ENCODE measurements at regions not wholly inside any gene's neighbourhood (a gene's known extent, or its start where the extent isn't known, plus 50 kb on each side); places are given as distances from the start of the nearest gene placed in this dataset.

DNA sequence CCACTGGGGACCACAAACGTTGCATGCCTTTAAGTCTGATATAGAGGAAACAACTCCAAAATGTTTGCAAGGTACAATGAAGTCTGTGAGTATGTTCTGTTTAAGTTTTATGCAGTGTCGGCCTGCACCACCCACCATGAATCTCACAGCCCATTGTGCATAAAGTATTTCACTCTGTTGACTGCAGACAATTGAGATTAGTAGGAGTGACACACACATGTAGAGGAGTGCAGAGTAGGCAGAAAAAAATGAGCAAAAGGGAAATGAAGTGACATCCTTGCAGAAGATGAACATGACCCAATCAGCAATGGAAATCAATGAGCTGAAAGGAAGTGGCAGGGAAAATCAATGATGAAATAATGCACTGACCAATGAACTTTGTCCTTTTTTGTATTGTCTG, 315.6 kb upstream of the PTPRD start:
- ChIA-PET CTCF (no interaction called here), POLR2A (no interaction called here)
- TF ChIP-seq, protein P1, sequence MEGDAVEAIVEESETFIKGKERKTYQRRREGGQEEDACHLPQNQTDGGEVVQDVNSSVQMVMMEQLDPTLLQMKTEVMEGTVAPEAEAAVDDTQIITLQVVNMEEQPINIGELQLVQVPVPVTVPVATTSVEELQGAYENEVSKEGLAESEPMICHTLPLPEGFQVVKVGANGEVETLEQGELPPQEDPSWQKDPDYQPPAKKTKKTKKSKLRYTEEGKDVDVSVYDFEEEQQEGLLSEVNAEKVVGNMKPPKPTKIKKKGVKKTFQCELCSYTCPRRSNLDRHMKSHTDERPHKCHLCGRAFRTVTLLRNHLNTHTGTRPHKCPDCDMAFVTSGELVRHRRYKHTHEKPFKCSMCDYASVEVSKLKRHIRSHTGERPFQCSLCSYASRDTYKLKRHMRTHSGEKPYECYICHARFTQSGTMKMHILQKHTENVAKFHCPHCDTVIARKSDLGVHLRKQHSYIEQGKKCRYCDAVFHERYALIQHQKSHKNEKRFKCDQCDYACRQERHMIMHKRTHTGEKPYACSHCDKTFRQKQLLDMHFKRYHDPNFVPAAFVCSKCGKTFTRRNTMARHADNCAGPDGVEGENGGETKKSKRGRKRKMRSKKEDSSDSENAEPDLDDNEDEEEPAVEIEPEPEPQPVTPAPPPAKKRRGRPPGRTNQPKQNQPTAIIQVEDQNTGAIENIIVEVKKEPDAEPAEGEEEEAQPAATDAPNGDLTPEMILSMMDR (IDR thresholded peaks at IDR 0.05; ENCODE audit: insufficient read depth, low read length, missing control alignments), result no peak
- DNase-seq (ENCODE audit: low read depth, low spot score), result no peak
- H3K4me3 ChIP-seq (ENCODE audit: low read depth, low read length), result no peak overlapping the region

DNA sequence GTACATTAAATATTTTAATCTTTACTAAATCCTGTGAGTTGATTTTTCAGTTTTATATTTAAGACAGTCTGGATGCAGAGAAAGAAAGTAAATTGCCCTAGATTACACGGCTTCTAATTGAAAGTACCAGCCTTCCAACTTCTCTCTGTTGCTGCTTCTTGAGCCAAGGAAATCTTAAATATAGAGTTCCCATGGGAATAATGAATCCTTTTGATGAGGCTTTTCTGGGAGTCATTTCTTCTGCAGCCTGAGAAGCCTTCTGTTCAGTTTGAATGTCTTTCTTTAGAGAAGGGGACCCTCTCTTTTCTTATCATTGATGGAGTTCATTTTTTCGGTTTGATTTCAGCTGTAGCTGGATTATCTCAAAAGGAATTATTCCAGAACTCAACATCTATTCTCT, 317.3 kb upstream of the PTPRD start:
- POLR2A ChIA-PET, result no interaction called here
- H3K4me3 ChIP-seq (ENCODE audit: low read depth, low read length), result no peak overlapping the region
- CTCF ChIA-PET, result no interaction called here
- TF ChIP-seq, protein P1 (IDR thresholded peaks at IDR 0.05; ENCODE audit: insufficient read depth, low read length, missing control alignments), result no peak
- DNase-seq (ENCODE audit: low read depth, low spot score), result no peak

DNA sequence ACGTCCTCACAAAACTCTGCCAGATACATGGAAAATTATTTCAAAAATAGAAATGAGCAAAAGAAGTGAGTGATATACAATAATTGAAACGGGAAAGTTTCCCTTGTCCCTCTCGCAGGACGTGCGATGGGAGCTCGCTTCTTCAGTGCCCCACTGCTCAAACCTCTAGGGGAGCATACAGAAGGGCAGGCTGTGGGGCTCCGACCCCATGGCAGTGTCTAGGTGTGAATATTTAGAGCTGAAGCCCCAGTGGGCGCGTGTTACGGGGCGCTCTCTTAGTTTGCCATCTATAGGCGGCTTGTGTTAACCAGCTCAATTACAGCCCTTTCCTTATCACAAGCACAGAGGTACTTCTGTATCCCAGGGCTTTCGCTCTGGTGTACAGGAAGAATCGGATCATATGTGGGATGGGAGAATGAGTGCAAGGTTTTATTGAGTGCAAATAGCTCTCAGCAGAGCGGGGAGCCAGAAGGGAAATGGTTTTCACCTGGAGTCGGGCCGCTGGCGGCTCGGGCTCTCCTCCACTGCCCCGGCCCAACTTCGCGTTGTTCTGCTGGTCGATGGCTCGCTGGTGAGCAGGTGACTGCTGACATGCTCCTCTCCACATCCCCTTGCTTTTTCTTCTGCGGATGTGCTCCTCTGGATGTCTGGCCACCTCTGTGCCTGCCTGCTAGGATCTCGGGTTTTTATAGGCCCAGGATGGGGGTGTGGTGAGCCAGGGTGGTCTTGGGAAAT, 334.0 kb upstream of the PTPRD start:
- TF ChIP-seq, protein P1 (IDR thresholded peaks at IDR 0.05; ENCODE audit: insufficient read depth, low read length, missing control alignments), result no peak
- DNase-seq (ENCODE audit: low read depth, low spot score), result no peak
- ChIA-PET CTCF (interaction anchor here (0.5 kb wide), 1 partner anchor 286 kb away, joined by 3 read pairs; no protein-coding TSS in a partner anchor), POLR2A (no interaction called here)
- H3K4me3 ChIP-seq (ENCODE audit: low read depth, low read length), result no peak overlapping the region

DNA sequence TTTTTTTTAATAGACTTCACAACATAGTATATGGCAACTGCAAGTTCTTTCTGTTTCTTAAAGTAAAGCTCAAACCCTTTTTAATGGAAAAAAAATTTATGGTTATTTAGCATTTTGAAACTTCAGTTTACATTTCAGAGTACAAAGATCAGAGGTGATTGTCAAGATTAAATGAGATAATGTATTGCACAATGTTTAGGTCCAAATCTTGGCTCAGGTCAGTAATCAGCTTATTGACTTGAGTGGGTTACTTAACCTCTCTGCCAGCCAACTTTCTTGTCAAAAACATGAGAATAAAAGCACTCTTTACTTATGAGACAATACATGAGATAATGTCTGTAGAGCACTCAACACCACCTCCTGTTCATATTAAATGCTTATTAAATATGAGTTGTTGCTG, 345.1 kb upstream of the PTPRD start:
- TF ChIP-seq, protein P1 (IDR thresholded peaks at IDR 0.05; ENCODE audit: insufficient read depth, low read length, missing control alignments), result no peak
- CTCF ChIA-PET, result no interaction called here
- DNase-seq (ENCODE audit: low read depth, low spot score), result no peak
- H3K4me3 ChIP-seq (ENCODE audit: low read depth, low read length), result no peak overlapping the region
- POLR2A ChIA-PET, result no interaction called here

DNA sequence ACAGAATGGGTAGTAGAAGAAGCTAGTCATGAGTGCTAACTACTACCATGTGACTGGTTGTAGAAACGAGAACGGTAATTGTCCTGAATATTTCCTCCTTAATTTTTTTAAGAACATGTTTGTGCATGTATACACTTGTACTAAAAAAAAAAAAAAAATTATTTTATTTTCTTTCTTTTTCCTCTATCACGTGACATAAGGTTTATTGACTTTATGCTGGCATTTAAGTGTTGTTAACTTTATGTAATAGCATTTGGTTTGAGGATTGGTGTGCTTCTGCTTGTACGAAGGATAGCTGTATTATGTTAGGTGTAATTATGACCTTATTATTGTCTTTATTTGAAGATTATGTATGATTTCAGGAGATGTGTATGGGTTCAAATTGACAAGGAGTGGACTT, 349.1 kb upstream of the PTPRD start:
- ChIA-PET CTCF (no interaction called here), POLR2A (no interaction called here)
- H3K4me3 ChIP-seq (ENCODE audit: low read depth, low read length), result no peak overlapping the region
- no peak for DNase-seq (ENCODE audit: low read depth, low spot score)
- TF ChIP-seq, protein P1 (IDR thresholded peaks at IDR 0.05; ENCODE audit: insufficient read depth, low read length, missing control alignments), result no peak

DNA sequence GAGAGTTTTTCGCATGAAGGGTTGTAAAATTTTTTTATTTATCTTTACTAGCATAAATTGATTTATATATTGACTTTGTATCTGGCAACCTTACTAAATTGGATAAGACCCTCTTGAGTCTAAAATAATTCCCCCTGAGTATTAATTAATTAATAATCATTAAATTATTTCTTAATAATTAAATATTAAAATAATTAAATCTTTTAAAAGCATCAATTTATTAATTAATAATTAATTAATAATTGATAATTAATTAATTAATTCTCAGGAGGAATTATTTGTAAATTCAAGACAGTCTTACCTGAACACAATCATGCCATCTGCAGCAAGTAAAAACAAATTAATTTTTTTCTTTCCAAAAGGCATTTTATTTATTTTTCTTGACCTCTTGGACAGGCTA, 370.4 kb upstream of the PTPRD start:
- H3K4me3 ChIP-seq (ENCODE audit: low read depth, low read length), result no peak overlapping the region
- TF ChIP-seq, protein P1 (IDR thresholded peaks at IDR 0.05; ENCODE audit: insufficient read depth, low read length, missing control alignments), result no peak
- no peak for DNase-seq (ENCODE audit: low read depth, low spot score)
- ChIA-PET POLR2A (no interaction called here), CTCF (no interaction called here)

Data from AG04449 (cell line).